IPS DF 4.7 (cell line): ENCODE measurements at regions not wholly inside any gene's neighbourhood (a gene's known extent, or its start where the extent isn't known, plus 50 kb on each side); places are given as distances from the start of the nearest gene placed in this dataset.
"Not testable (repeated sequence)": the region's sequence is repeated elsewhere in the genome, so short reads cannot be mapped to it uniquely, and the experiment has no call there.

Experiments
- DNase-seq: peaks from one replicate; pipeline ENCODE4 v3.0.0-alpha.2; 2013; ENCODE audit warnings: low spot score; ENCODE audit errors: extremely low read depth

GRCh38 chr1:58256041-58256440 lies 290.5 kb downstream of the OMA1 start:
- no peak for DNase-seq

DNA sequence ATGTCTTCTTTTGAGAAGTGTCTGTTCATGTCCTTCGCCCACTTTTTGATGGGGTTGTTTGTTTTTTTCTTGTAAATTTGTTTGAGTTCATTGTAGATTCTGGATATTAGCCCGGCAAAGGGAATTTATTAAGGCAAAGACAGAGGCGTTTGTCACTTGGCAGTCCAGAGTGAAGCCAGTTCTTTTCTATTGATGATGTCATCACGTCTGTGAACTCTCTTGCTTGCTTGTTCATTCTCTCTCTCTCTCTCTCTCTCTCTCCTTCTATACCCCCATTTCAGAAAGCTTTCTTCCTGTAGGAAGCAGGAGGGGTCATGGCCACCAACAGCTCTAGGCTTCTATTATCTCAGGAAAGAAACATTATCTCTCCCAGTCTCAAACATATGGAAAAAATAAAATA lies 291.3 kb downstream of the OMA1 start:
- no peak for DNase-seq

DNA sequence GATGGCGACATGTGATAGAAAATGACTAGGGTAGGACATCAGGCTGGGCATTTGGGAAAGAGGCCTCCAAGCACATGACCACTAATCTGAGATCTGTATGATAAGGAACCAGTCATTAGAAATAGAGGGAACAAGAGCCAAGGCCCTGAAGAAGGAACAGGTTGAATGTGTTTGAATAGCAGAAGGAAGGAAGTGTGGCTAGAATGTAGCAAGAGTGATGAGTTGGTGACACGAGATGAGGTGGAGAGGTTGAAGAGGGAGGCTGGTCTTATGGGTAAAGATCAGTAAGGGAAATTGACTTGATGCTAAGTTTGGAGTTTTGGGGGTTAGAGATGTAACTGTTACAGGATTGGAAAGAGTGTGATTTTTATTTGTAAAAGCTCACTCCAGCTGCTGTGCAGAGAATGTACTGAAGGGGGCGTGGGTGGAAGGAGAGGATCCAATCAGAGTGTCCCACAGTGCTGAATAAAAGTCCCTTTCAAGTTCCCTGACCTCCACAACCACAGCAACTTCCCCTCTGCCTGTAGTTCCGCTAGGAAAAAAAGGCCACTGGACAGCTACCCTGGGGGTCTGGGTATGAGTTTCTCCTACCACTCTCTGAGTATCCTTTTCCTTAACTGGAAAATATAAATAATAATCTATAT lies 295.0 kb downstream of the OMA1 start:
- DNase-seq: no peak

DNA sequence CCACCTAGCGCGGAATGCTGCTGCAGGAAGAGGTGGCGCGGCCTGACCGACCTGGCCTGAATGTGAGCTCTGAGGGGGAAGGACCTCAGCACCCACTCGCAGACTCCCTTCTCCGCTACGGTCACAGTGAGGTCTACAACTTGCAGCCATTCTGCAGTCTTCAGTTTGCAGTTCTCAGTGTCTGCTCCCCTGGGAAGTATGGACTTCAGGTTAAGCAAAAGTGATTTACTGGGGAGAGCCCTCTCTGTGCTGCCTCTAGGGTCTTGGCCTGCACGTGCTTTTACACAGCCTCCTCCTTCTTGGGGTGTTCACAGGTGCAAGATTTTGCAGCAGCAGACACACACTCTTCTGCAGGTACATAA lies 296.0 kb downstream of the OMA1 start:
- no peak for DNase-seq

- no peak for DNase-seq
Observed at GRCh38 chr1:58249737-58250586, 296.6 kb downstream of the OMA1 start.

DNA sequence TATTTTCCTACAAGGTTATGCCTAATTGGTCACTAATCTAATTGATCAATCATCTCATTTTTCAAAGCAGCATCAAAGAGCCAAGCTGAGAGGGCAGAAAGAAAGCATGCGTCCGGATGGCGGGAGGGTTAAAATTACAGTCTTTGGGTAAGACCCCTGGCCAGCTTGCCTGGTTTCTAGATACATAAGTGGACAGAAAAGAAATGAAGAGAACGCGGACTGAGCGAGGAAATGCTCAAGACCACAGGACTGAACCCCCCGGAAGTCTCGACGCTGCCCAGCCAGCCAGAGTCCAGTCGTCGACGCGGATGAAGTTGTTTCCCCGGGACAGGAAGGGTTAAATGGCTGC lies 297.2 kb downstream of the OMA1 start:
- DNase-seq: no peak

DNA sequence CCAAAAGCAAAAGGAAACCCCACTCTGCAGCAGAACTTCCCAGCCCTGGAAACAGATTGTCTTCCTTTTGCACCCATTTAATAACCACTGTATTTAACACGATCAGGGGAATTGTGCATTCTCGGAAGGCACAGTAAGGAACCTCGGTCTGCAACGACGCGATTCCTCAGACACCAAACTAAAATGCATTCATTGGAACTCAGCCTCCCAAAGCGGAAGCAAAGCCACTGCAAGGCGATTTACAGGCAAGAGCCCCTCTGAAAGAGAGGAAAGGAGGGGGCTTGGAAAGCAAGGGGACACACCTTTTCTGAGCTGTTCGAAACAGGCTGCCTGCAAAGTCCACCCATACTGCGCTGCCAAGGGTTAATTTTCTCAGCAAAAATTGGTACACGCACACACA lies 297.7 kb downstream of the OMA1 start:
- no peak for DNase-seq

- no peak for DNase-seq
Observed at GRCh38 chr1:58248072-58248471, 298.5 kb downstream of the OMA1 start.

- no peak for DNase-seq
Observed at GRCh38 chr1:58246549-58246948, 300.0 kb downstream of the OMA1 start.

DNA sequence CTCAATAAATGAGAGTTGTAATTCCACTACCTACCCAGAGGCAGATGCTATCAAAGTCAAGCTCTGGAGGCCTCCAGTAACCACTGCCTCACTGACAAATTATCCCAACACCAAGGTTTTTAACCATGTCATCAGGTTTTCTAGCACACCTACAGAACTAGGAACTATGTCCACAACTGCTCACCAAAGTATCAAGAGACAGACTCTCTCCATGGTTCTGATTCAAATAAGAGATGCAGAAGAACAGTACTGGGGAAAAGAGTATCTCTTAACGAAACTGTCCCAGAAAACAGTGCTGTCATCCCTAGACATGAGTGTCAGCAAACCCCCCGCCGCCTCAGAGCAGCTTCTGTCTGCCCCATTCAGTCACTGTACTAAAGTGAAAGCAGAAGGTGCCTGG lies 301.7 kb downstream of the OMA1 start:
- no peak for DNase-seq

GRCh38 chr1:58238846-58239245 lies 307.7 kb downstream of the OMA1 start:
- DNase-seq: no peak

- no peak for DNase-seq
Observed at GRCh38 chr1:58233729-58234128, 312.8 kb downstream of the OMA1 start.

DNA sequence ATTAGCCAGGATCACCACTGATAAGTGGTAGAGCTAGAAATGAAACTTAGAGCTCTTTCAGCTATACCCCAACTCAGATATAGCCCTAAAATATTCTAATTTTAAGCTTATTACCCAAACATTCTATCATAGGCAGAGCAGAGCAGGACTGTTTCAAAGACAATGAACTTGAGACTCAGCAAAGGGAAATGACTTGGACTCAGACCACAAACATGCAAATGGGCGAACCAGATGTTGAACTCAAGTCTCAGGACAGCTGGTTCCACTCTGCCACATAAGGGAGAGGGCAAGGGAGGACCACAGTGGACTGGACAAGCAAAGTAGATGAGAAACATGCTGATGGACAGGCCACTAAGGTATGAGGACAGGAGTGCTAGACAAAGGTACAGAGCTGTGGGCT lies 315.3 kb downstream of the OMA1 start:
- DNase-seq: no peak

DNA sequence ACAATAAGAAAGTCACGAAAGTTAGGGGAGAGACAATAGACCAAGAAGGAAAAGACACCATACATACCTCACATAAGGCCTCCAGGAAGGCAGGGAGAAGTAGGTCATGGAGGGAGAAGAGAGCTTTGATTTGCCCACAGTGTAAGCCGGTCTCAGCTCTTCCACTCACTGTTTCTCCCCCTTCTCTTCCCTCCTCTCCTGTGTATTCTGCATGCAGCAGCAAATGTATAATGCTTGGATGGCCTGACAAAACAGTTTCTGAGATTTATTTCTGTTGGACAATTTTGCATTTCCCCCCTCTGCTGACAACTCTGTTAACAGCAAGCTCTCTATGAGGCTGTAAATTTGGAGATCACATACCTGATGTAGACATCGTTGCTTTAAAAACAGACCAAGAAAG lies 318.9 kb downstream of the OMA1 start:
- DNase-seq: no peak

DNA sequence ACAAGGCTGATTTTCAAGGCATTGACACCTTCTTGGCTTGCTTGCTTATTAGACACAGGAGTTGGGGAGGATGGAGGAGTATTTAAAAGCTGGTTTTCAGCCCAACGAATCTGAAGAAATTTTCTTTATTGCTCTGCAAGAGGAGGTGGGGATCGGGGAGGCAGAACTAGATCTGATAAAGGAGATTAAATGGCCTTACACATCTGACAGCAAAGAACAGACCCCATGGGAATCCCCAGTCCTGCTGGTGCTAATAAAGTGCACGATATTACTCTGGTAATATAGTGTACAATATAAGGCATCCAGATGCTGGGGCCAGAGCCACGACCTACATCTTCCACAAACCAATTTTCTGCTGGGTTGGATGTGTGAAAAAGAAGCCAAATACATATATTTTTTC lies 323.0 kb downstream of the OMA1 start:
- no peak for DNase-seq

GRCh38 chr1:58220836-58221472 lies 325.6 kb downstream of the OMA1 start:
- DNase-seq: no peak

DNA sequence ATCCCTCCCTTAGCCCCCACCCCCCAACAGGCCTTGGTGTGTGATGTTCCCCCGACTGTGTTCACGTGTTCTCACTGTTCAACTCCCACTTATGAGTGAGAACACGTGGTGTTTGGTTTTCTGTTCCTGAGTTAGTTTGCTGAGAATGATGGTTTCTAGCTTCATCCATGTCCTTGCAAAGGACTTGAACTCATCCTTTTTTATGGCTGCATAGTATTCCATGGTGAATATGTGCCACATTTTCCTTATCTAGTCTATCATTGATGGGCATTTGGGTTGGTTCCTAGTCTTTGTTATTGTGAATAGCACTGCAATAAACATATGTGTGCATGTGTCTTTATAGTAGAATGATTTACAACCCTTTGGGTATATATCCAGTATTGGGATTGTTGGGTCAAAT lies 330.4 kb downstream of the OMA1 start:
- DNase-seq: not testable (repeated sequence)

DNA sequence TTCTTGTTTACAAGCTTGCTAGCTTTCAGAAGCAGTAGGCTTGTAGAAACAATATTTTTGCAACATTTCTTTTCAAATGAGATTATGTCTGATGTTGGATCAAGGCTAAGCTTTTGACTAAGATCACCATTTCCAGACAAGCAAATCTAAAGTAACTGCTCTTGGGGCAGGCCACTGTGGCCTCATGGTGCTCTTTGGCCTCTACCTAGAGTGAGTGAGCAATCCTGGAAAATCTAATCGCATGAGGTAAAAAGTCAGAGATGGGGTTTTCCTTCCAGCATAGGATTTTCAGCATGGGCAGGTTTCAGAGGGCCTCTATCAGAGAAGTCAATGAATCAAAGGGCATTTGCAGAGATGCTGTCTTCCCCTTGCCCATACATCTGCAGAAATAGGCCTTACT lies 331.9 kb downstream of the OMA1 start:
- no peak for DNase-seq

DNA sequence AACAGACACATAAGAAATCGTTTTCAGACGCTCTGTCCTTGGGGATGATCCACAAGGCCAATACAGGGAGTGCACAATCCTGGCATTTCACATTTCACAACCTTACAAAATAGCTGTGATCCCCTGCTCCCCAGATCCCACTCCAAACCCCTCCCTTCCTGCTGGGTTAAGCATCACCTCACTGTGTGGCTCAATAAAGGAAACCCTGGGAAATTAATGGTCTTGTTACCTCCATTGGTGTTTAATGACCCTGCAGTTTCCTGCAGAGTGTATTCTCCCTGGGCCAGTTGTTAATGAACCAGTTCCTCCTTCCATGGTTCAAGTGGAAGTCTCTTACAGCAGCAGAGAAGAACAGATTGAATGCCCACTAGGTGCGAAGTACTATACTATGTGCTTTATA lies 334.7 kb downstream of the OMA1 start:
- DNase-seq: no peak

DNA sequence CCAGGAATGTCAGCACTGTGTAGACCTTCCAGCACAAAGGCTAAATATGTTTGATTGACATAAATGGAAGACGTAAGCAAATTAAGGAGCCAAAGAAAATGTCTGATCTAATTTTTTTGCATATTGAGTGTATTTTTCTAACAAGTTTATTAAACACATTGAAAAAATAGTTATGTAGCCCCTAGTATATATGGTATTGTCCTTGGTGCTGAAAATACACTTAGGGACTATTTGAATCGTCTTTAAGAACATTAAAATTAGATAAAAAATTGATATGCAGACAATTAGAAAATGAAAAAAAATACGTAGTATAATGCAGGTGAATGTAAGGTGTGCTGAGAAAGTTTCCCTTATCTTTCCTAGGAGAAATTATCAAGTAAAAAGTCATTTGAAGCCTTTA lies 337.0 kb downstream of the OMA1 start:
- DNase-seq: no peak

DNA sequence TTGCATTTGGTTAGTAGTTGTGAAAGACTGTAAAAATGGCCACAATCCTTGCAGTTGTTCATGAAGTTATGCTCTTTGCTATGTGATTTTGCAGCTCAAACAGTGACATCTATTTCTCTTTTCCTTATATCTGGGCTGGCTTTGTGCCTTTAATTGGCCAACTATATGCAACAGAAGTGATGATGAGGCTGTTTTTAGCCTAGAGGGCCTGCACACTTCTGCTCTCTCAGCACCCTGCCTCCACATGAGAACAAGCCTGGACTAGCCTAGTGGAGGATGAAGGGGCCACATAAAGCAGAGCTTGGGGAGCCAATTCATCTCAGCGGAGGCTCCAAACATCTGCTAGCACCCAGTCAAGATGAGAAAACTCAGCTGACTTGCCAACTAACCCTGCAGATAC lies 339.8 kb downstream of the OMA1 start:
- DNase-seq: no peak

DNA sequence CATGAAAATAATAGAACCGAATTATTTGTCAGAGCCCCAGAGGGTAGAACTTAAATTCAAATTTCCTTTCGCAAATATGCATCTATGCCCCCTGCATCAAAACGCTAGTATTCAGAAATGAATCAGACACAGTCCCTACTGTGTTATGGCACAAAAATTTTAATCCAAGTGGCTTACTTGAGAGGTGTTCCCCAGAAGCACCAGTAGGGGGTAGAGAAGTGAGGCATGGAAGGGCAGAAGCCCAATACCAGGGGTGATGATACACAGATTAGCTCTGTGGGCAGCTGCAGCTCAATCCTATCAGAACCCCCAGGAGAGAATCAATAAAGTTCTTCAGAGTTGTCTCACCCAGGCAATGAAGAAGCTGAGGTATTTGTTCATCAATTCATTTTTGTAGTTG lies 342.2 kb downstream of the OMA1 start:
- DNase-seq: no peak
